ENCODE measurements at regions not wholly inside any gene's neighbourhood (a gene's known extent, or its start where the extent isn't known, plus 50 kb on each side); places are given as distances from the start of the nearest gene placed in this dataset.

GRCh38 chr4:96375367-96375766 lies 535.5 kb downstream of the PDHA2 start:
- no peak overlapping the region for H3K4me3 ChIP-seq (ENCODE audit: low read depth, low read length)
- no peak for DNase-seq (ENCODE audit: low read depth)
- TF ChIP-seq, protein P1, sequence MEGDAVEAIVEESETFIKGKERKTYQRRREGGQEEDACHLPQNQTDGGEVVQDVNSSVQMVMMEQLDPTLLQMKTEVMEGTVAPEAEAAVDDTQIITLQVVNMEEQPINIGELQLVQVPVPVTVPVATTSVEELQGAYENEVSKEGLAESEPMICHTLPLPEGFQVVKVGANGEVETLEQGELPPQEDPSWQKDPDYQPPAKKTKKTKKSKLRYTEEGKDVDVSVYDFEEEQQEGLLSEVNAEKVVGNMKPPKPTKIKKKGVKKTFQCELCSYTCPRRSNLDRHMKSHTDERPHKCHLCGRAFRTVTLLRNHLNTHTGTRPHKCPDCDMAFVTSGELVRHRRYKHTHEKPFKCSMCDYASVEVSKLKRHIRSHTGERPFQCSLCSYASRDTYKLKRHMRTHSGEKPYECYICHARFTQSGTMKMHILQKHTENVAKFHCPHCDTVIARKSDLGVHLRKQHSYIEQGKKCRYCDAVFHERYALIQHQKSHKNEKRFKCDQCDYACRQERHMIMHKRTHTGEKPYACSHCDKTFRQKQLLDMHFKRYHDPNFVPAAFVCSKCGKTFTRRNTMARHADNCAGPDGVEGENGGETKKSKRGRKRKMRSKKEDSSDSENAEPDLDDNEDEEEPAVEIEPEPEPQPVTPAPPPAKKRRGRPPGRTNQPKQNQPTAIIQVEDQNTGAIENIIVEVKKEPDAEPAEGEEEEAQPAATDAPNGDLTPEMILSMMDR (IDR thresholded peaks at IDR 0.05; ENCODE audit: control insufficient read depth, extremely low read depth, insufficient read depth): no peak

DNA sequence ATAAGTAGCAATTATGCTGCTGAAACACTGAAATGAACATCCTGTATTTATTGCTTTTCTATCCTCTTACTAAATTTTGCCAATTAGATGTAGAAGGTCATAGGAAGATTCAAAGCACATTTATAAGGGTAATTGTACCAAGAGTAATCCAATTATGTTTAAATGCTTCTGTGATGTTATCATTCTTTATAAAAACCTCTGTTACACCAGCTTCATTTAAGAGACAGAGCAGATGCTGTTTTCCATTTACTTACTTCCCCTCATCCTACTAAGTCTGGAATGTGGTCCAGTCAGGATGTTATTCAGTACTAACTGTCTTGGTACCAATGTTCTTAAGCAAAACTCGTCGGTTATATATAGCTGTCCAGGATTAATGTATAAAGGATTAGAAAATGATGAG lies 539.6 kb downstream of the PDHA2 start:
- no peak for DNase-seq (ENCODE audit: low read depth)
- TF ChIP-seq, protein P1 (IDR thresholded peaks at IDR 0.05; ENCODE audit: control insufficient read depth, extremely low read depth, insufficient read depth): no peak
- H3K4me3 ChIP-seq (ENCODE audit: low read depth, low read length): no peak overlapping the region

GRCh38 chr4:96380106-96380505 lies 540.2 kb downstream of the PDHA2 start:
- no peak overlapping the region for H3K4me3 ChIP-seq (ENCODE audit: low read depth, low read length)
- no peak for DNase-seq (ENCODE audit: low read depth)
- TF ChIP-seq, protein P1 (IDR thresholded peaks at IDR 0.05; ENCODE audit: control insufficient read depth, extremely low read depth, insufficient read depth): no peak

- DNase-seq (ENCODE audit: low read depth): no peak
- TF ChIP-seq, protein P1 (IDR thresholded peaks at IDR 0.05; ENCODE audit: control insufficient read depth, extremely low read depth, insufficient read depth): no peak
- H3K4me3 ChIP-seq (ENCODE audit: low read depth, low read length): no peak overlapping the region
Observed at GRCh38 chr4:96383349-96383748, 543.5 kb downstream of the PDHA2 start.

GRCh38 chr4:96389770-96390169 lies 549.9 kb downstream of the PDHA2 start:
- no peak for DNase-seq (ENCODE audit: low read depth)
- TF ChIP-seq, protein P1 (IDR thresholded peaks at IDR 0.05; ENCODE audit: control insufficient read depth, extremely low read depth, insufficient read depth): no peak

DNA sequence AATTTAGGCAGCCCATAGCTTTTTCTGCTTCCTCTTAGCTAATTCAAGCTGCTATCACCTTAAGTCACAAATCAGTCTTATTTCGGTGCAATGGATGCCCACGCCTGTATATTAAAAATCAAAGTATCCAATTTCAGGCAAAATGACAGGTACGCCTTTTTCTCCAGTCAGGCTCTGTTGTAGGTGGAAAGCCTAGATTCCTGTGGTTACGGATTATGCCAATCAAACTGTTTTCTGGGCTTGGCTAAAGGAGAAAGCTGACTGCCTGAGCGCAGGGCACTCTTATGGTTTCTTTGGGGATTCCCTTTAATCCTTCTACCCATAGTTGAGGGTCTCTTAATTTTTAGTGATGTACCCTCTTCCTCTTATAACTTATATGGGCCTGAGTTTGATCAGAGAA lies 550.5 kb downstream of the PDHA2 start:
- DNase-seq (ENCODE audit: low read depth): no peak
- TF ChIP-seq, protein P1 (IDR thresholded peaks at IDR 0.05; ENCODE audit: control insufficient read depth, extremely low read depth, insufficient read depth): no peak
- no peak overlapping the region for H3K4me3 ChIP-seq (ENCODE audit: low read depth, low read length)

More at GRCh38 chr4:96389770-96390169, 549.9 kb downstream of the PDHA2 start:
- no peak overlapping the region for H3K4me3 ChIP-seq (ENCODE audit: low read depth, low read length)

DNA sequence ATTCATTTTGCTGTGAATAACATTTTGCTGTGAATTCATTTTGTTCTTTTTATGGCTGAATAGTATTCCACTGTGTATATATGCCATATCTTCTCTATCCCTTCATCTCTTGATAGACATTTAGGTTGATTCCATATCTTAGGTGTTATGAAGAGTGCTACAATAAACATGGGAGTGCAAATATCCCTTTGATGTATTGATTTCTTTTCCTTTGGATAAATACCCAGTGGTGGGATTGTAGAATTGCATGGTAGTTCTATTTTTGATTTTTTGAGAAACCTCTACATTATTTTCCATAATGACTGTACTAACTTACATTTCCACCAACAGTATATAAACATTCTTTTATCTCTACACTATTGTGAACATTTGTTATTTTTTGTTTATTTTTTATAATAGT lies 555.9 kb downstream of the PDHA2 start:
- H3K4me3 ChIP-seq (ENCODE audit: low read depth, low read length): no peak overlapping the region
- TF ChIP-seq, protein P1 (IDR thresholded peaks at IDR 0.05; ENCODE audit: control insufficient read depth, extremely low read depth, insufficient read depth): no peak
- DNase-seq (ENCODE audit: low read depth): no peak

Data from LNCaP clone FGC (cell line).